ENCODE measurements at regions not wholly inside any gene's neighbourhood (a gene's known extent, or its start where the extent isn't known, plus 50 kb on each side); places are given as distances from the start of the nearest gene placed in this dataset.
A peak's percentile ranks its signal among the peaks of the same experiment; 100 is the strongest.
"Not testable (repeated sequence)": the region's sequence is repeated elsewhere in the genome, so short reads cannot be mapped to it uniquely, and the experiment has no call there.

DNA sequence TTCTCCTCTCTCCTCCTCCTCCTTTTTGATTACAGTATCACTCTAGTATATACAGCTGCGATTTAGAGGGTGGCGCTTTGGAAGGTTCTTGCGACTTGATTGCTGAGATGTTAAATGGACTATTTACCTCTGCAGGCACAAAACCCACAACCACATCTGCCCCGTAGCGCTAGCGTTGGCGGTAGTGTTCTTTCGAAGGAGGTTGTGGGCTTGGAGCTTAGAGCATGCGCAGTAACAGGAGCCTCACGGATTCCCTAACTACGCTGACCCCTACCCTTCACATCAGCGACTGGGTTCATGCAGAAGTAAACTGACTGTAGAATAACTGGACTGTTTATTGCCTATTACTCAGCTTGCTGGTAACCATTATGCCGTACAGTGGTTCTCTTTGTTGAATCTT, 58.0 kb downstream of the CGGBP1 start:
- ATAC-seq, result no peak

DNA sequence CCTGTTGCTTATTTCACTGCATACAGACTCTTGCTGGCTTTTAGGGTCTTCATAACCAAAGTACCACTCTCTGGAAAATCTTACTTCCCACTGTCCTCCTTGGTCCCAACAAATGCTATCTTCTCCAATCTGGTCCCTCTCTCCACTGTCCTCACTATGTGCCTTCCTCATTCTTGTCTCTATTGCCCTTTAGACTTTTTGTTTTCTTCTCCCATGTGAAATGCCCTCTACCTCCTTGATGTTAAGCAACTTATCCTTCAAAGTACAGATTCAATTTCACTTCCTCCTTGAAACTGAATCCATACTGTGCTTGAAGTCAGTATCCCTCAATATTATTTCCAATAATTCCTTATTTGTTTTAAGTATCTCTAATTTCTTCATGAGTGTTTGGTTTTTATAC, 60.8 kb downstream of the CGGBP1 start:
- no peak for ATAC-seq

DNA sequence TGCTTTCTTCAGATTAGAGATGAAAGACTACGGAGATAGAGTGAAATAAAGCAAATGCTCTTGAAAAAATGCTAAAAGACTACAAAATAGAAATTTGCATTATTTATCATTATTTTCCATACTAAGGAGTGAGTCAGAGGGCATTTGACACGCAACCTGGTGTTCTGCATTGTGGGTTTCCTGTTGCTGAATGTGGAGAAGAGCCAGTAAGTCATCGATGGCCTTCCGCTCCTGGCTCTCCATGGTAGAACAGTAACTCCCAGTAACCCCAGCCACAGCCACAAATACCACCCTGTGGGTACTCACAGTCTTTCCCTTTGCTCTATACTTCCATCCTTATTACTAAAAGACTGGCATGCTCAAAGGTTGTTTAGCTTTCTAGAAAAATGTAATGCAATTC, 61.5 kb downstream of the CGGBP1 start:
- peak; percentile 83 to 87 for ATAC-seq

DNA sequence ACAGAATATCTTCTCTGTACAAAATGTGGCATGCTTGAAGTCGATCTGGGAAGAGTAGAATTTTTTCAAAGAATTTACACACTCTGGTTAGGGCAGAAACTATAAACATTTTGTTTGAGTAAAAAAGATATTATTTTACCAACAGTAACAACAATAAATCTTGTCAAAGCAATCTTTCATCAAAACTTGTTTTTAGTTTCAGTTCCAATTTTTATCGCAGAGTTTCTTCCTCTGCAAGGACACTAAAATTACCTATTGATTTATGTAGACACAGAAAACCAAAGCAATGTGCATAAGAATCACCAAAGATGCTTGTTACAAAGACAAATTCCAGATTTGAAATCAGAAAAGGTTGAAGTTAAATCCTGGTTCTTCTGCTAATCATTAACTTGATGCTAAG, 61.9 kb downstream of the CGGBP1 start:
- ATAC-seq, result no peak

DNA sequence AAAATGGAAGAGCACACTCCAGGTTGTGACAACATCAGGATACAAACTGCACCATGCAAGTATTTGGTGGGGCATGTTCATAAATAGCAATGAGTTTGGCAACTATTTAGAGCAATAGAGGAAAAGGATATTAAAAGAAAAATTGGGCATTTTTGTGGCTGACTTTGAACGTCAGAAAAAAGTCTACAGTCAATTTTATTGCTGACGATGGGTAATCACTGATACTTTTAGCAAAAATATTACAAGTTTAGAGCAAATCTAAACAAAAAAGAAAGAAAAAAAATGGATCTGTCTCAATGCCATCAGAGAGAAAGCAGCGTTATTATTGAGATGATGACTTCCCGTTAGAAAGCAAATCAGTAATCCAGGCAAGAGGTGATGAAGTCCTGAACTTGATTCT, 65.2 kb downstream of the CGGBP1 start:
- no peak for ATAC-seq

DNA sequence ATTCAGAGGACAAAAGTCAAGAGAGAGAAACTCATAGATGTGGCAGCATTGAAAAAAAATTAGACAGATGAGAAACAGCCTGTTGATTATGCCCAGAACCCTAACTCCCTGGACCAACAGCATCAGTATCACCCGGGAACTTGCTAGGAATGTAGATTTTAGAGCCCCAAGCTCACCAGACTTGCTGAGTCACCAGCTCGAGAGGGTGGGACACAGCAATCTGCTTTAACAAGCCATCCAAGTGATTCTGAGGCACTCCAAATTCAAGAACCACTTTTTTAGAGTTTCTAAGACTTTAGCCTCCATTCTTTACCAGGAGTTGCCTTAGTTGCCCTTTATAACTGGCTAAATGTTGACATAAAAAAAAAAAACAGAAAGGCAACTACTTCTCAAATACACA, 70.9 kb downstream of the CGGBP1 start:
- no peak for ATAC-seq

DNA sequence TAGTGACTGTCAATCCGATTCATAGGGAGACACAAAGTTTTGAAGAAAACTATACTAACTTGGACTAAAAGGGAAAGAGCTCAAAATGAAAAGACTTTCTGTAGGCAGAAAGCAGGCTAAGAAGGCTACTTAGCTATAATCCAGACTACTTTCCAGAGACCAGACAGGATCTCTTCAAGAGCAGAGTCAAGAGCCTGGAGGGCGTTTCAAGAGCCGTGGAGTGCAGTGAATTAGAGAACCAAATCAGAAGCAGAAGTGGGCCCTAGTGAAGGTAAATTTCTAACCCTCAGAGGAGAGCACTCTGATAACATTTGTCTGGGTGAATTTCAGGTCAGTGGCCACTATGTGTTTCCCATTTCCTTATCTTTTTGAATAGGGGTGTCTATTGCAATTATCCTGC, 76.4 kb downstream of the CGGBP1 start:
- ATAC-seq, result no peak

DNA sequence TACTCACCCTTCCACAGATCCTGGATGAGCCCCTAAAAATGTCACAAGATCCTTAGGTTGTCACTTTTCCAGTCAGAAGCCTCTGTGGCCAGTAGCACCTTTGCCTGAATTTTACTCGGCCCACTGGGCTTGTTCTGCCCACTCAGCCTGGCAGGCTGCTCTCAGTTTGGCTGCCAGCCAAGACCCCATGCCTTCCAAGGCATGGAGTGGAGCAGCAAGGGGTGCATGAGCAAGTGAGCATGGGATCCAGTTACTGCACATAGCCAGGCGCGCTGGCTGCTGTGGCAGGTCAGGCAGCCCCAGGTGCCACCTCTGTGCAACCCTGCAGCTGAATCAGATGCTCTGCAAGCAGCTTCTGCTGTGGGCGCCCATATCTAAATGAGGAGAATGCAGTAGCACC, 79.3 kb downstream of the CGGBP1 start:
- ATAC-seq, result no peak

DNA sequence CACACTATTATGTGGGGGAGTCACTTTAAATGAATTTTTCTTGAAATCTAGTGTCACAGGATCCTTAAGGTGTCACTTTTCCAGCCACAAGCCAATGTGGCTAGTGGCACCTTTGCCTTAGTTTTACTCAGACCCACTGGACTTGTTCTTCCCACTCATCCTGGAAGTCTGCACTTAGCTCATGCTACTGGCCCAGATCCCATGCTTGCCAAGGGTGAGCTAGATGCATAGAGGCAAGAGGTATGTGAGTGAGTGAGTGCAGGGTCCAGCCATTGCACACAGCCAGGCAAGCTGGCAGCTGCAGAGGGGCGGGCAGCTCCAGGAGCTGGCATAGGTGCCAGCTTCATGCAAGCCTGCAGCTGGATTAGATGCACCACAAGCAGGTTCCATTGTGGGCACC, 81.0 kb downstream of the CGGBP1 start:
- no peak for ATAC-seq

DNA sequence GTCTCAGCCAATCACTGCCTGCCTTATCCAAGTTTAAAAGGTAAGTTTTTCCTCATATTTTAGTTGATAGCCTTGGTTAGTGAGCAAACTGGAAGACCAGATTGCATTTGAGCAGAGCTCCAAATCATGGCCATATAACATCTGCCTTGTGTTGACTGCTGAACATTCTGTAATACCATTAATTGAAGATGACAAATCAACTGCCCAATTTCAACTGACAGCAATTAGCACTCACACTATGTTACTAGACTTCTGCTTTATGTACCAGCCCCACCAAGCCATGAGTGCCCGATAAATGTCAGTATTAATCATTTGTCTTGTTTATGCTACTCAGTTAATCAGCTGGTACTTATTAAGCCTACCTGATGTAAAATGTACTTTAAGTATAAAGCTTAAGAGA, 83.1 kb downstream of the CGGBP1 start:
- no peak for ATAC-seq

DNA sequence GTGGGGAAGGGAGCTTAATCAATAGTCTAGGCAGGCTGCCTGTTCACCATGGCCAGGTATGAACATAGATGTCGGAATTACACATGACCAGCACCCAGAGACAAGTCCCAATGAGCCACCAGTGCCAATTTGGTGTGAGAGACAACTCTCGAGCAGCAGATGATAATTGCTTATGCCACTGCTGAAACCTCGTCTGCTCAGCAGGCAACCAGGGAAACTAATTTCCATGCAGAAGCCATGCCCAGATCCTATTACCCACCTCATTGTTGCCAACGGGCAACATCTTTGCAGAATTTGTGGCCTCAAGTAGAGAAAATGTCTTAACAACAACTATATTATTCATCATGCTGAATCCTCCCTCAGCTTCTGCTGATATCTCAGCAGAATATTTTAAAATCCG, 84.9 kb downstream of the CGGBP1 start:
- ATAC-seq, result no peak

DNA sequence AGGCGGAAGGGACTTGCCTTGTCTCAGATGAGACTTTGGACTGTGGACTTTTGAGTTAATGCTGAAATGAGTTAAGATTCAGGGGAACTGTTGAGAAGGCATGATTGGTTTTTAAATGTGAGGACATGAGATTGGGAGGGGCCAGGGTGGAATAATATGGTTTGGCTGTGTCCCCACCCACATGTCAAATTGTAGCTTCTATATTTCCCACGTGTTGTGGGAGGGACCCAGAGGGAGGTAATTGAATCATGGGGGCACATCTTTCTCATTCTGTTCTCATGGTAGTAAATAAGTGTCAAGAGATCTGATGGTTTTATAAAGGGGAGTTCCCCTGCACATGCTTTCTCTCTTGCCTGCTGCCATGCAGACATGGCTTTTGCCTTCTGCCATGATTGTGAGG, 89.2 kb downstream of the CGGBP1 start:
- no peak for ATAC-seq

DNA sequence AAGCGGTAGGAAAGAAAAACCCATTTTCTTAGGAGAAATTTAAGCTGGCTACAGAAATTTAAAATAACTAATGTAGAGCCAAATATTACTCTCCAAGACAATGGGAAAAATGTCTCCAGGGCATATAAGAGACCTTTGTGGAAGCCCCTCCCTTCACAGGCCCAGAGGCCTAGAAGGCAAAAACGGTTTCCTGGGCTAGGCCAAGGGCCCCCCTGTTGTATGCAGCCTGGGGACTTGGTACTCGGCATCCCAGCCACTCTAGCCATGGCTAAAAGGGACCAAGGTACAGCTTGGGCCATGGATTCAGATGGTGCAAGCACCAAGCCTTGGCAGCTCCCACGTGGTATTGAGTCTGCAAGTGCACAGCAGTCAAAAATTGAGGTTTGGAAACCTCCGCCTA, 90.1 kb downstream of the CGGBP1 start:
- no peak for ATAC-seq

DNA sequence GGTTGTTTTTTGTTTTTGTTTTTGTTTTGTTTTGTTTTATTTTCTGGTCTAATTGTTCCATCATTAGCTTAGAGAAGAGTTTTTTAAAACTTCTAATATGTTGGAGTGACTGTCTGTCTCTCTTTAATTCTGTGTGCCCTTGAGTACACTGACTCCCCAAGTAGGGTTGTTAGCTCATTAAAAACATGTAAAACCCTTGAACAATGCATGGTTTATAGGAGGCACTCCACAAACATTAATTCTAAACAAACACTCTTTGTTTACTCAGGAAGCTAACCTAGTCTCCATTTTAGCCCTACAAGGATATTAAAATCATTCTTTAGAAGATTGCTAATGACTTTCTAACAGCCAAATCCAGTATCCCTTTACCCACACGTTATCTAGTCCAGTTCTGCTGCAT, 100.5 kb downstream of the CGGBP1 start:
- no peak for ATAC-seq

DNA sequence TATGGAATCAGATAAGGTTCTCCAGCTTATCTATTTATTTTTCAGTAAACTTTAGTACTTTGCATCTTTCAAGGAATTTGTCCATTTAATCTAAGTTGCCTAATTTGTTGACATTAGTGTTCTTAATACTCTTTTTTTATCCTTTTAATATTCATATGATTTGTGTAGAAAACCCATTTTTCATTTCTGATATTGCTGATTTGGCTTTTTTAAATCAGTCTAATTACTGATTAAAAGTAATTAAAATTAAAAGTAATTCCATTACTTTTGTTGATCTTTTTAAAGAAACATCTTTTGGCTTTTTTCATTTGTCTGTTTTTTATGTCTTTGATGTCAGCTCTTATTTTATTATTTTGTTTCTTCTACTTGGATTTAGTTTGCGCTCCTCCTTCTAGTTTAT, 101.2 kb downstream of the CGGBP1 start:
- no peak for ATAC-seq

DNA sequence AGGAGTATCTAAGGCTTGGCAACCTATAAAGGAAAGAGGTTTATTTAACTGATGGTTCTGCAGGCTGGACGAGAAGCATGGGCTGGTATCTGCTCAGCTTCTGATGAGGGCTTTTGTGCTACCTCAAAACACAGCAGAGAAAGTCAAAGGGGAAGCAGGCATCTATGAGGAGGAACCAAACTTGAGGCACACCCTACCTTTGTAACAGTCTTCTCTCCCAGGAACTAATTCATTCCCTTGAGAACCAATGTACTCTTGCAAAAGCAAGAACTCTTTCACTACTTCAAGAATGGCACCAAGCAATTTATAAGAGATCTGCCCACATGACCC, 109.0 kb downstream of the CGGBP1 start:
- no peak for ATAC-seq

DNA sequence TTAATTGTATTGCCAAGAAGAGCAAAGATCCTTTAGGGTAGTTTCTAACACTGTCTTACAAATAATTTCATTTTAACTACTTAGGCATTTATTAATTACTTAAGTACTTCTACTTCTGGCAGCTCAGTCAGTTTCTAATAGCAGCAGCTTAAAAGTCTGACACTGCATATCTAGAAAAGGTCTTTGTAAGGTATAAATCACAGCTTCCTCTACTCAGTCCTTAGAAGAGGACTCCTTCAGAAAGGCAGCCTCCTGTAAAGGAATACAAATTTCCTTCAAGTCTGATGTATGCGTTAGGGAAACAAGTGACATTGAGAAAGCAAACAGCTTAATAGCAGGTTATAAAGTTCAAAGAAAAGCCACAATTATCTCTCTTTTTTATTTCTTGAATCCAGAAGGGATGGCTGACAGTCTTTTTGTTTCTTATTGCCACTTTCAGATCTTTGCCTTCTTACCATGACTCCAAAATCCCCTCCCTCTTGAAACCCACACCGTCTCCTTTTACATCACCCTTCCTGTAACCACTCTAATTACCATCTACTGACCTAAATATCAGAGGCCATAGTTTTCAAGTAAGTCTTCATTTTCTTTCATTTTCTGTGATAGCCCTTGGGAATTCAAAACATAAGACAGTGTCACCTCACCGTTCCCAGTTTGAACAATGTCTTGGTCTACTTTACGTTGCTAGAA, 109.5 kb downstream of the CGGBP1 start:
- peak in 1 of 2 donors; percentile 41 for ATAC-seq

DNA sequence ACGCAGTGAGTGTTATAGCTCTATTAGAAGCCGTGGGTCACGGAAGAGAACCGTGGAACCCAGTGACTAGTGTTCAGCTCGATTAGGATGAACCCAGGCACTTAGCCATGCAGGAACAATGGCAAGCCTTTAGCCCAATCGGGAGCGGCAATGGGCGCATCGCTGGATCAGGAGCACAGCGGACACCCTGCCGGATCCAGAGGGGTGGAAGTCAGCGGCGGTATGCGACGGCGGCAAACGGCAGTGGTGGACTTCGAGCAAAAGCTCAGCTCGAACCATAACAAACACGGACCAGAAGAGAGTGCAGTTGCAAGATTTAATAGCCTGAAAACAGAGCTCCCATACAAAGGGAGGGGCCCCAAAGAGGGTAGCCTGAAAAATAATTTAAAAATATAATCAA, 112.8 kb downstream of the CGGBP1 start:
- not testable (repeated sequence) for ATAC-seq

DNA sequence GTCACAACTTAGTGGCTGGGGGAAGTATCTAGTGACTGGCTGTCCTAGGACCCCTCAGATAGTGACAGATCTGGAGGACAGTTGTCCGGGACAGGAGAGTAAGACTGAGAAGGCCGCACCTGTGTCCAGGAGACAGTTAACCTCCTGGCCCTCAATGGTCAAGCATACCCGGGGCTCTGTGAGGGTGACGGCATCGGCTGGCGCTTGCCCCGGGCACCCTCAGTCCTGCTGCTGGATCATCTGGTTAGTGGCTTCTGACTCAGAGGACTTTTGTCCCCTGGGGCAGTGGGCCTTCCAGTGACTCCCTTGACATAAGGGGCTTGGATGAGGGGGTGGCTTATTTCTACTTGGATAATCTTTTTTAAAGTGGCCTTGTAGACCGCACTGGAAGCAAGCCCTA, 116.5 kb downstream of the CGGBP1 start:
- not testable (repeated sequence) for ATAC-seq

DNA sequence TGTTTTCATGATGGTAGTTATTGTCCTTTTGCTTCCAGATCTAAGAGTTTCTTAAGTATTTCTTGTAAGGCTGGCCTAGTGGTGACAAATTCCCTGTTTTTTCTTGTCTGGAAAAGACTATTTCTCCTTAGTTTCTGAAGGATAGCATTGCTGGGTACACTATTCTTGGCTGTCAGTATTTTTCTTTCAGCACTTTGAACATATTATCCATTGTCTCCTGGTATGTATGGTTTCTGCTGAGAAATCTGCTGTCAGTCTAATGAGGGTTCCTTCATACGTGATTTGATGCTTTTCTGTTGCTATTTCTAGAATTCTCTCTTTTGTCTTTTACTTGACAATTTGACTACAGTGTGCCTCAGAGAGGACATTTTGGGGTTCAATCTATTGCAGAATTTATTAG, 134.3 kb downstream of the CGGBP1 start:
- ATAC-seq, result no peak

DNA sequence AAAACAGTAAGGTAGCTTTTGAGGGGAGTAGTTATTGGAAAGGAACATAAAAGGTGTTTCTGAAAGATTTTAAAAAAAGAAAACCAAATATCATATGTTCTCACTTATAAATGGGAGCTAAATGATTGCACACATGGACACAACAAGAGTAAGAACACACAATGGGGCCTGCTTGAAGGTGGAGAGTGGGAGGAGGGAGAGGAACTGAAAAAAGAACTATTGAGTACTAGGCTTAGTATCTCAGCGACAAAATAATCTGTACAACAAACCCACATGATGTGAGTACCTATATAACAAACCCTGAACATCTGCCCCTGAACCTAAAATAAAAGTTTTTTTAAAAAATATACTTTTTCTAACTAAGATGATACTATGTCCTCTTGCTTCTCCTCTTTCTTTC, 138.3 kb downstream of the CGGBP1 start:
- ATAC-seq, result no peak

DNA sequence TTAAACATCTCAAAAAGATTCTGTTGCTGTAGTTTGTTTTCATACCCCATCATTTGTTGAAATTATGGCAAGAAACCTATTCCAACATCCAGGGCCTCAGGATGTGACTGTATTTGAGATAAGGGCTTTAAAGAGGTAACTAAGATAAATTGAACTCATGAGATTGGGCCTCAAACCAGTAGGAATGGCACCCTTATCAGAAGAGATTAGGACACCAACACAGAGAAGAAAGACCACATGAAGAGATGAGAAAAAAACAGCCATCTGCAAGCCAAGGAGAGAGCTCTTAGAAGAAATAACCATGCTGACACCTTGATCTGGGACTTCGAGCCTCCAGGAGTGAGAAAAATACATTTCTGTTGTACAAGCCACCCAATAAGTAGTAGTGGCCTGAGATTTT, 157.7 kb downstream of the CGGBP1 start:
- ATAC-seq, result no peak

DNA sequence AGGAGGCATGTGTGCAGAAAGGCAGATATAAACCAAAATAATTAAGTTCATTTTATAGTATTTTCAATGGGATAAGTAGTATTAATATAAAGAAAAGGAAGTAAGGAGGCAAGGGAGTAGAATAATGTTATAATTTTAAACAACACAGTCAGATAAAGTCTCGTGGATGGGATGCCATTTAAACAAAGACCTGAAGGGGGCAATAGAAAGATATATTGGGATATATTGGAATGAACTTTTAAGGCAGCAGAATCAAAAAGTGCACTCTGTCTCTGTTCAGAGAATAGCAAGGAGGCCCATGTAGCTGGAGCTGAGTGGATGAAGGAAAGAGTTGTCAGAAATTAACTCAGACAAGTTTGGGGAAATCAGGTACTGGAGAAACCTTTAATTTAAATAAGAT, 158.7 kb downstream of the CGGBP1 start:
- ATAC-seq, result no peak

DNA sequence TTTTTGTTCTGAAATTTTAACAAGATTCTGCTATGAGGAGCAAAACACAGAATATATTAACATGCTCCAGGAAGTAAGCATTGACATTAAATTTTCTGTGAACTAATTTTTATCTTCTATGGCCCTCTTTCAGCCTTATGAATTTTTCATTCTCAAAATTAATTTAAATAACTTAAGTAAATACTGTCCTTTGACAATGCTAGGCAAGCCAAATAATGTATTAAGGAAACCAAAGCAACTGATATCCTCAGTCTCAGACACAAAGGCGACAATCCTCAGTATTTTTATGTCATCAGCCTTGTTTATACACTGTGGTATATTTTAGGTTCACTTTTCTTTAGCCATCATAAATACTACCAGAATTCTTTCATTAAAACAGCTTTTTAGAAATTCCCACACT, 159.8 kb downstream of the CGGBP1 start:
- ATAC-seq, result no peak

DNA sequence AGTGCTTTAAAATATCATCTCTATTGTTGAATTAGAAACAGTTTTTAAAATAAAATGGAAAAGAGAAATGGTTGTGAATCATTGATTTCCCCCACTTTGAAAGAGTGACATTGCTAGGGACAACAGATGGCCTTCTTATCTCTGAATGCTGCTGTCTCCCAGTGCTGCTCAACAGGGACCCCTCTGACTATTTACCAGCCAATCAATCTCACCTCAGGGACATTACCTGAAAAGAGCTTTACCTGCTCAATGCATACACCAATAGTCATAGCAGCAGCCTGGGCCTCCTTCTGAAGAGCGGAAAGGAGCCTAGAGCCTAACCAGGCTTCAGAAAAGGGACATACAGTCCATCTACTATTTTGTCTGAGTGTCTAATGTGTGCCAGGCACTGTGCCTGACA, 162.8 kb downstream of the CGGBP1 start:
- ATAC-seq, result no peak

DNA sequence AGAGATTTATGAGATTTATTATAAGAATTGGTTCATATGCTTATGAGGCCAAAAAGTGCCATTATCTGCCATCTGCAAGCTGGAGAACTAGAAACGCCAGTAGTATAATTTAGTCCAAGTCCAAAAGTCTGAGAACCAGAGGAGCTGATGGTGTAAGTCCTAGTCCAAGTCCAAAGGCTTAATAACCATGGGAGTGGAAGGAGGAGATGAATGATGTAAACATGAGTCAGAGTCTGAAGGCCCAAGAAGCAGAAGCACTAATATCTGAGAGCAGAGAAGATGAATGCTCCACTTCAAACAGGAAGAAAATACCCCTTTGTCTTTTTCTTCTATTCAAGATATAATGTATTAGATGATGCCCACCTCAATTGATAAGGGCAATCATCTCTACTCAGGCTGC, 185.7 kb downstream of the CGGBP1 start:
- no peak for ATAC-seq

Data from activated CD4-positive, CD25-positive, alpha-beta regulatory T cell treated with anti-CD3 and anti-CD28 coated beads, Interleukin-2, amount 50 U/mL, for 24 hours (primary cell).